ENCODE measurements at regions not wholly inside any gene's neighbourhood (a gene's known extent, or its start where the extent isn't known, plus 50 kb on each side); places are given as distances from the start of the nearest gene placed in this dataset.

DNA sequence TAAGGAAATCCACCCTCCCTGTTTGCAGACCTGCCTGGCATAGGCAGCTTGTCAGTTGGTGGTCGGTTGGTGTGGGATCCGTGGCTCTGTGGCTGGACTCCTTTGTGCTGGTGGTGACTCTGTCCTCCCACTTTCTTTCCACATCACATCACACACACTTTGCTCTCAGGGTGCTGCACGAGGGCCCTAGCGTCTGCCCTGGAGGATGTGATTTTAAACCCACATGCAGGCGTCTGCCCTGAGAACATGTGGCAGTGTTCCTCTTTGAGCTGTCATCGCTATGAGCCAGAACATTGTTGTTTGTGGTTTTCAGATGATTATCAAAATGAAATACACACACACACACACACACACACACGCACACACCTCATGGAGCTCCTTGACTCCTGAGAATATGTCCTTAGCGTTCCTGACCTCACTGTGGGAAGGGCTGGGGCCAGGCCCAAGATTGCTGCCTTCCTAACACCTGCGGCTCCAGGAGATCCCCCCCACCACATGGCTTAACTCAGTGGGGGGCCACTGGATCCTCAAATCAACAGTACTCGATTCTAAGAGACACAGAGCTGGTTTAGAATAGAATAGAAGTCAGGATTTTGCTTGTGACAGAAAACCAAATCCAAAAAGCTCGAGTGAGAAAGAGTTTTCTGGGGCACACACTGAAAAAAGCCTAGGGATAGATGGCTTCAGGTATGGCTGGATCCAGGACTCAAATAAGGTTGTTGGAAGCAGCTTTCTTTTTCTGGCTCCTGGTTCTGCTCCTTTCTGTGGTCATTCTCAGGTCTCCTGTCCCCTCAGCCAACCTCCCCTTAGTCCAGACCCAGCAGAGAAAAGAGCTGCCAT lies 54.8 kb downstream of the RTP5 start:
- no peaks in the 10 kb centered on the region for H3K36me3 ChIP-seq (ENCODE audit: control insufficient read depth, insufficient read depth, low read length)
- H3K27me3 ChIP-seq (ENCODE audit: control insufficient read depth, insufficient read depth, low read length): no peaks in the 10 kb centered on the region
- H3K4me1 ChIP-seq (ENCODE audit: control insufficient read depth, insufficient read depth, low read length, poor library complexity, severe bottlenecking): no peaks in the 10 kb centered on the region
- no peak overlapping the region for H3K27ac ChIP-seq (ENCODE audit: insufficient read depth, low read length, poor library complexity, severe bottlenecking)
- ATAC-seq (ENCODE audit: low read depth in 2 of 2): no peak
- Mint-ChIP-seq H3K36me3 (peaks cover 8% of the 10 kb centered on the region), H3K27ac (no peak overlapping the region), H3K9me3 (no peaks in the 10 kb centered on the region), H3K27me3 (no peaks in the 10 kb centered on the region), H3K4me3 (no peak overlapping the region), H3K4me1 (peaks cover 0 to 18% (median 6%) of the 10 kb centered on the region in 4 donors)
- no peak overlapping the region for H3K4me3 ChIP-seq (ENCODE audit: low read depth, low read length)
- no peaks in the 10 kb centered on the region for H3K9me3 ChIP-seq (ENCODE audit: control insufficient read depth in 2 of 2, low read length in 2 of 2)
- no peak for DNase-seq

DNA sequence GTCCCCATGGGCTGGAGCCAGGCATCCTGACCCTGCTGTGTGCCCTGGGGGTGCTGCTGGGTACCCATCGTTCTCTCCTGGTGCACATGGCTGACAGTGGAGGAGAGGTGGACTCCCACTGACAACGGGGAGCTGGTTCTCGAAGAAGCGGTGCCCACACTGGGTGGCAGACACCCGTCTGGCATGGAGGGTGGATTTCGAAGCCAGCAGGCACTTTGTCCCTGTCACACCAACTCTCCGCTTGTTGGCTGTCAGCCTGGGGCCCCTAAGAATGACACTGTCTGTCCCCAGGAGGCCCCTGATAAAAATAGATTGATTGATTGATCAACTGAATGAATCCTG lies 55.4 kb downstream of the RTP5 start:
- Mint-ChIP-seq H3K4me3 (no peak overlapping the region), H3K9me3 (no peaks in the 10 kb centered on the region), H3K27ac (no peak overlapping the region), H3K27me3 (no peaks in the 10 kb centered on the region), H3K4me1 (peaks cover 0 to 18% (median 6%) of the 10 kb centered on the region in 4 donors), H3K36me3 (peaks cover 8% of the 10 kb centered on the region)
- Histone ChIP-seq H3K27me3 (ENCODE audit: control insufficient read depth, insufficient read depth, low read length) (no peaks in the 10 kb centered on the region), H3K4me1 (ENCODE audit: control insufficient read depth, insufficient read depth, low read length, poor library complexity, severe bottlenecking) (no peaks in the 10 kb centered on the region), H3K27ac (ENCODE audit: insufficient read depth, low read length, poor library complexity, severe bottlenecking) (no peak overlapping the region), H3K4me3 (ENCODE audit: low read depth, low read length) (no peak overlapping the region), H3K9me3 (ENCODE audit: control insufficient read depth in 2 of 2, low read length in 2 of 2) (no peaks in the 10 kb centered on the region), H3K36me3 (ENCODE audit: control insufficient read depth, insufficient read depth, low read length) (no peaks in the 10 kb centered on the region)
- ATAC-seq (ENCODE audit: low read depth in 2 of 2) (no peak), DNase-seq (no peak)

DNA sequence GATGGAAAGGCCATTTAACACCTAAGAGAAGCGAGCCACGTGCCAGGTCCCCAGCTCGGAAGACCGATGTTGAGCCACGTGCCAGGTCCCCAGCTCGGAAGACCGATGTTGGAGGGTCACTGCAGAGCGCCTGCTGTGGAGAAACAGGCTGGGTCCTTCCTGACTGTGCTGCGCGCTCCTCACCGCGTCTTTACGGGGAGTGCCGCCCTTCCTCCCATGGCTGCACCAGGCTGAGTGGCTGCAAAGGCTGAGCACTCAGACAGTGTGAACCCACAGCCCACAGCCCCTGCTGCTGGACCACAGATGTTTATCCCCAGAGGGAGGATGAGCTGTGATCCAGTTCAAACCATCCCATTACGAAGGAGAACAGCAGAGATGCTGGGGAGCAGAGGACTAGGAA lies 55.7 kb downstream of the RTP5 start:
- H3K36me3 Mint-ChIP-seq: peaks cover 8% of the 10 kb centered on the region
- Histone ChIP-seq H3K4me3 (ENCODE audit: low read depth, low read length) (no peak overlapping the region), H3K27ac (ENCODE audit: insufficient read depth, low read length, poor library complexity, severe bottlenecking) (no peak overlapping the region), H3K4me1 (ENCODE audit: control insufficient read depth, insufficient read depth, low read length, poor library complexity, severe bottlenecking) (no peaks in the 10 kb centered on the region), H3K9me3 (ENCODE audit: control insufficient read depth in 2 of 2, low read length in 2 of 2) (no peaks in the 10 kb centered on the region), H3K27me3 (ENCODE audit: control insufficient read depth, insufficient read depth, low read length) (no peaks in the 10 kb centered on the region), H3K36me3 (ENCODE audit: control insufficient read depth, insufficient read depth, low read length) (no peaks in the 10 kb centered on the region)
- DNase-seq (no peak), ATAC-seq (ENCODE audit: low read depth in 2 of 2) (no peak)
- no peak overlapping the region for H3K27ac Mint-ChIP-seq
- no peak overlapping the region for H3K4me3 Mint-ChIP-seq
- H3K9me3 Mint-ChIP-seq: no peaks in the 10 kb centered on the region
- H3K27me3 Mint-ChIP-seq: no peaks in the 10 kb centered on the region
- peaks cover 0 to 18% (median 6%) of the 10 kb centered on the region in 4 donors for H3K4me1 Mint-ChIP-seq

DNA sequence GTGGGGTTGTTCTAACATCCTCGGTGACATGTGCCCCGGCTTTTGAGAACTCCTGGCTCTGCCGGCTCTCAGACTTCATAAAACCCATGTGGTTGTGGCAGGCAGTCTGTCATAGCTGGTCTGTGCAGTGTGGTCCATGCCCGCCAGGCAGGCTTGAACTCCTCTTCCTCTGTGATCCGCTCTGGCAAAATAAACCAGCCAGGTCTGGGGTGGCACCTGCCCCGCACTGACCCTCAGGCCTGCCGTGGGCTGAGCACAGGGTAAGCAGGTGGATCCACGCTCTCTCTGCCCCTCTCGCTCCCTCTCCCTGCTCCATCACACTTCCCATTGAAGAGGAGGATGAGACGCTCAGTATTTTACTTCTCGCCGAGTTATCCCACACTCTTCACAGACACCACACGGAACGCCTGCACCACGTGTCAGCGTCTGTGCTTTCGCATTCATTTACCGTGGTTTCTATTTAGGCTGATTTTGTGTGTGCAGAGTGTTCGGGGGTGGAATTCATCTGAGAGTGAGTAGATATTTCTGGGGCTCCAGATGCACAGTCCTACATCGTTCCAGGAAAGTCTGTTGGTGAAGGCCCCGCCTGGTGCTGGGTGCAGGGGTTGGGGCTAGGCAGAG lies 56.4 kb downstream of the RTP5 start:
- Mint-ChIP-seq H3K27ac (peak overlapping the region in 1 of 3 donors; percentile 67), H3K9me3 (no peaks in the 10 kb centered on the region), H3K27me3 (no peaks in the 10 kb centered on the region), H3K4me3 (no peak overlapping the region), H3K4me1 (peaks cover 0 to 16% (median 4%) of the 10 kb centered on the region in 4 donors), H3K36me3 (peaks cover 8% of the 10 kb centered on the region)
- Histone ChIP-seq H3K9me3 (ENCODE audit: control insufficient read depth in 2 of 2, low read length in 2 of 2) (no peaks in the 10 kb centered on the region), H3K36me3 (ENCODE audit: control insufficient read depth, insufficient read depth, low read length) (no peaks in the 10 kb centered on the region), H3K27me3 (ENCODE audit: control insufficient read depth, insufficient read depth, low read length) (no peaks in the 10 kb centered on the region), H3K4me3 (ENCODE audit: low read depth, low read length) (no peak overlapping the region), H3K4me1 (ENCODE audit: control insufficient read depth, insufficient read depth, low read length, poor library complexity, severe bottlenecking) (no peaks in the 10 kb centered on the region), H3K27ac (ENCODE audit: insufficient read depth, low read length, poor library complexity, severe bottlenecking) (no peak overlapping the region)
- no peak for DNase-seq
- no peak for ATAC-seq (ENCODE audit: low read depth in 2 of 2)

DNA sequence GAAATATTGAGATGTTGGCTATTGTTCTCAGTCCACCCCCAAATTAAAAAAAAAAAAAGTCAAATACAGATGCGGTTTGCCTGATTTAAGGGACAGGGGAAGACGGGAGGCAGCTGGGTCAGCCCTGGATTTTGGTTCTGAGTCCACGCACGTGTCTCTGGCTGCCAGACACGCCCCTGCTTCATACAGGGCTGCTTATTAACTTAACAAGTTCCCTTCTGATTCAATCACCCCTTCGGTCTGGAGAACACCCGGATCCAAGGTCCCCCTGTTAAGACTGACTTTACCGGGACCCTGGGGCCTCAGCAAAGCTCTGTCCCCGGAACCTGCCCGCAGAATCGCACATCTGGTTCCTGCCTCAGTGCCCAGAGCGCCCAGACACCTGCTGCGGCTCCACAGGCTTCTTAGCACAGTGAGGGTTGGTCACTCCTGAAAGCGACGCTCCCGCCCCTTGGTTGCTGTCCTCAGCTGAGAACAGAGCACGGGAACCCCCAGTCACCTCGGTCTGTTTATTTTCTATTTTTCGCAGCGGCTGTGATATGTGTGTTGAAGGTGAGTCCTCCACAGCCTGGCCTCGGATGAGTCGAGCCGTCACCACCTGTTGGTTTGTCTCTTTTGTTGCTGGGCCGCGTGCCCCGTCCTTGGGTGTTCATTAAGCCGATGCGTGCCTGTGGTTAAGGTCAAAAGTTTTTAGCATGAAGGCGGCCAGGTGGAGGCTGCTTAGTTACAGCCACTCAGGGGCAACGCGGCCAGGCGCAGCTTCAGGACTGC lies 57.2 kb downstream of the RTP5 start:
- peaks cover 0 to 15% (median 4%) of the 10 kb centered on the region in 4 donors for H3K4me1 Mint-ChIP-seq
- Histone ChIP-seq H3K27me3 (ENCODE audit: control insufficient read depth, insufficient read depth, low read length) (no peaks in the 10 kb centered on the region), H3K4me3 (ENCODE audit: low read depth, low read length) (no peak overlapping the region), H3K9me3 (ENCODE audit: control insufficient read depth in 2 of 2, low read length in 2 of 2) (no peaks in the 10 kb centered on the region), H3K27ac (ENCODE audit: insufficient read depth, low read length, poor library complexity, severe bottlenecking) (no peak overlapping the region), H3K4me1 (ENCODE audit: control insufficient read depth, insufficient read depth, low read length, poor library complexity, severe bottlenecking) (no peaks in the 10 kb centered on the region), H3K36me3 (ENCODE audit: control insufficient read depth, insufficient read depth, low read length) (no peaks in the 10 kb centered on the region)
- H3K36me3 Mint-ChIP-seq: peaks cover 8% of the 10 kb centered on the region
- peak overlapping the region in 1 of 3 donors; percentile 67 for H3K27ac Mint-ChIP-seq
- no peaks in the 10 kb centered on the region for H3K9me3 Mint-ChIP-seq
- ATAC-seq (ENCODE audit: low read depth in 2 of 2): no peak
- no peaks in the 10 kb centered on the region for H3K27me3 Mint-ChIP-seq
- DNase-seq: no peak
- no peak overlapping the region for H3K4me3 Mint-ChIP-seq

DNA sequence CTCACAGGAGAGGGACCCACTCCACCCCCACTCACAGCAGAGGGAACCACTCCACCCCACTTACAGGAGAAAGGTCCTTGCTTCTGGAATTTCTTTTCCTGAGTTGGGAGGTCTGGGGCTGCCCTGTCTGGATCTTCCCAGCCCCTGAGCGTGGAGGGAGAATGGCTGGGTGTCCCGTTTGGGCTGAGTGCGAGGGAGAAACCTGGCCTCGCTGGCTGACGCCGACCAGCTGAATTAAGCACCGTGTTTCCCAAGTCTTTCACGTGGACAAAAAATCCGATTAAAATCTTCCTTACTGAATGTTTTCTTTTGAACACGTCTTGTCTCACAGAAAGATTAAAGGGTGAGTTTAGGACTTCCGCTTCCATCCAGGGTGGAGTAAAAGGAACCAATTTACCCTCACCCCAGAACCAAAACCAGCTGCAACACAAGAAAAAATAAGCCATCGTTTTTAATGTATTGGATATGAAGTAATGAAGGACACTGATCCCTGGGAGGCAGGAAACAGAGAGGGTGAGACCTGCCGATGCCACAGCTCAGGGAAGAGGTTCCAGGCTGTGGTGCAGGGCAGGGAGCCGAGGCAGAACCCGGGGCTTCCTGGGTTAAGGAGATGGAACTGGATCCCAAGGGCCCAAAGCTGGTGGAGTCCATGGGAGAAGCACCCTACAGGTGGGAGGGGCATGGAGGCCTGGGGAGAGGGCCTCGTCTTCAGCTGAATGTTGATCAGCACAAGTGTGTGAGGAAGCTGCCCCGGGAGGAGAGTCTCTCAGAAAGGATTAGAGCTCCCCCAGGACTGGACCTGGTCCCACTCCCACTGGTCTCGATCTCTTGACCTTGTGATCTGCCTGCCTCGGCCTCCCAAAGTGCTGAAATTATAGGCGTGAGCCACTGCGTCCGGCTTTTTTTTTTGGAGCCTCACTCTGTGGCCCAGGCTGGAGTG lies 60.3 kb downstream of the RTP5 start:
- Mint-ChIP-seq H3K27me3 (no peaks in the 10 kb centered on the region), H3K4me3 (no peak overlapping the region), H3K9me3 (peaks cover 0 to 3% (median 0%) of the 10 kb centered on the region in 7 donors), H3K4me1 (peaks cover 0 to 9% (median 5%) of the 10 kb centered on the region in 4 donors), H3K36me3 (peaks cover 8% of the 10 kb centered on the region), H3K27ac (peak overlapping the region in 1 of 3 donors; percentile 48)
- H3K27ac ChIP-seq (ENCODE audit: insufficient read depth, low read length, poor library complexity, severe bottlenecking): no peak overlapping the region
- no peaks in the 10 kb centered on the region for H3K9me3 ChIP-seq (ENCODE audit: control insufficient read depth in 2 of 2, low read length in 2 of 2)
- no peak for DNase-seq
- no peaks in the 10 kb centered on the region for H3K36me3 ChIP-seq (ENCODE audit: control insufficient read depth, insufficient read depth, low read length)
- ATAC-seq (ENCODE audit: low read depth in 2 of 2): no peak
- H3K4me3 ChIP-seq (ENCODE audit: low read depth, low read length): no peak overlapping the region
- no peaks in the 10 kb centered on the region for H3K27me3 ChIP-seq (ENCODE audit: control insufficient read depth, insufficient read depth, low read length)
- peaks cover 3% of the 10 kb centered on the region for H3K4me1 ChIP-seq (ENCODE audit: control insufficient read depth, insufficient read depth, low read length, poor library complexity, severe bottlenecking)
